ENCODE measurements at regions not wholly inside any gene's neighbourhood (a gene's known extent, or its start where the extent isn't known, plus 50 kb on each side); places are given as distances from the start of the nearest gene placed in this dataset.

GRCh38 chr10:129097776-129098330, 369.2 kb upstream of the MGMT start:
- TF ChIP-seq CTCF (IDR thresholded peaks at IDR 0.05; ENCODE audit: extremely low read depth in 1 of 2, insufficient read depth in 1 of 2, low read depth in 1 of 2, low read length in 2 of 2) = no peak
- no peak for TF ChIP-seq FOS (IDR thresholded peaks at IDR 0.05; ENCODE audit: borderline replicate concordance, insufficient read depth, low read length)
- TF ChIP-seq EZH2 (IDR thresholded peaks at IDR 0.05; ENCODE audit: borderline replicate concordance, low read depth, low read length, severe bottlenecking) = no peak
- TF ChIP-seq POLR2AphosphoS5 (IDR thresholded peaks at IDR 0.05; ENCODE audit: insufficient read depth, low read depth, low read length) = no peak
- TF ChIP-seq POLR2A (IDR thresholded peaks at IDR 0.05; ENCODE audit: low read depth, low read length) = no peak
- no peak for TF ChIP-seq MAX (IDR thresholded peaks at IDR 0.05; ENCODE audit: insufficient read depth, insufficient read length)
- no peak for TF ChIP-seq JUN (IDR thresholded peaks at IDR 0.05; ENCODE audit: borderline replicate concordance, insufficient read depth, insufficient read length, low read depth)
- TF ChIP-seq MYC (IDR thresholded peaks at IDR 0.05; ENCODE audit: low read depth, low read length) = no peak
